Pancreas (tissue), 10 donors: ENCODE measurements at regions not wholly inside any gene's neighbourhood (a gene's known extent, or its start where the extent isn't known, plus 50 kb on each side); places are given as distances from the start of the nearest gene placed in this dataset.

Experiments used
- ATAC-seq, 4 donors: fragments of 200-7000 bp; cut with Tn5 transposase; one replicate each; pipeline versions ENCODE4 v1.8.0 to v1.9.1; 2020; ENCODE audit warnings: mild to moderate bottlenecking in 4 of 4, moderate library complexity in 4 of 4
- DNase-seq, 6 donors: peaks; one replicate each; pipeline ENCODE4 v3.0.0-alpha.2; 2020
- FAIRE-seq: peaks from 2 replicates; lab custom pipeline; 2012; peaks lifted over from hg19 to GRCh38; lab: Jason Lieb, UNC
- H3K27ac ChIP-seq, 4 donors: fragments of 200-600 bp; sonication (generic); 1 replicate in 3 of 4; 2 replicates in 1 of 4; pipeline versions ENCODE4 v1.5.0 to v1.8.0; 2020
- H3K27me3 ChIP-seq, 4 donors: fragments of 200-600 bp; one replicate each; pipeline ENCODE4 v1.8.0; 2021
- H3K36me3 ChIP-seq, 3 donors: fragments of 200-600 bp; sonication (generic) in 1 of 3; one replicate each; pipeline versions ENCODE4 v1.5.0 to v1.8.0; 2020 to 2021
- H3K4me1 ChIP-seq, 3 donors: fragments of 200-600 bp; one replicate each; pipeline ENCODE4 v1.8.0; 2021
- H3K4me3 ChIP-seq, 4 donors: fragments of 200-600 bp; sonication (generic) in 2 of 4; one replicate each; pipeline versions ENCODE4 v1.5.0 to v1.8.0; 2020 to 2021
- H3K9me3 ChIP-seq, 4 donors: fragments of 200-600 bp; one replicate each; pipeline ENCODE4 v1.8.0; 2021
- WGBS, 2 donors: extraction: QIAGEN DNeasy Blood & Tissue Kit; methylation state at CpG; one replicate each; pipeline ENCODE4 v1.1.7; 2013; 5-methylcytosine and 5-hydroxymethylcytosine counted together
- intact Hi-C, 3 donors: fragments of 100-400 bp; cut with DNase I; formaldehyde crosslinking; loops; one replicate each; pipeline versions ENCODE4 v1.11.1 to v1.14.2; 2022
- TF ChIP-seq, protein P1 (sequence below), 4 donors: fragments of 200-600 bp; sonication (generic) in 3 of 4; IDR thresholded peaks; one replicate each; pipeline versions ENCODE4 v1.5.0 to v1.8.0; 2021; ENCODE audit warnings: antibody characterized with exemption in 4 of 4
- donor health status: healthy with polysubstance abuse.
- donor health status: DM: no; HTN: no; CAD: no; lungs with moderate emphysema.
- donor health status: DM: no; HTN: no; CAD: no.
- donor health status: control.
- donor health status: control.
- donor health status: Bipolar disorder and iron deficiency.
- donor health status: DM: yes; HTN: yes; CAD: no.
- donor health status: DM: no; HTN: no; CAD: no.
- donor health status: DM: no; HTN: no; CAD: no.
- donor health status: DM: yes; HTN: yes; CAD: no.

DNA sequence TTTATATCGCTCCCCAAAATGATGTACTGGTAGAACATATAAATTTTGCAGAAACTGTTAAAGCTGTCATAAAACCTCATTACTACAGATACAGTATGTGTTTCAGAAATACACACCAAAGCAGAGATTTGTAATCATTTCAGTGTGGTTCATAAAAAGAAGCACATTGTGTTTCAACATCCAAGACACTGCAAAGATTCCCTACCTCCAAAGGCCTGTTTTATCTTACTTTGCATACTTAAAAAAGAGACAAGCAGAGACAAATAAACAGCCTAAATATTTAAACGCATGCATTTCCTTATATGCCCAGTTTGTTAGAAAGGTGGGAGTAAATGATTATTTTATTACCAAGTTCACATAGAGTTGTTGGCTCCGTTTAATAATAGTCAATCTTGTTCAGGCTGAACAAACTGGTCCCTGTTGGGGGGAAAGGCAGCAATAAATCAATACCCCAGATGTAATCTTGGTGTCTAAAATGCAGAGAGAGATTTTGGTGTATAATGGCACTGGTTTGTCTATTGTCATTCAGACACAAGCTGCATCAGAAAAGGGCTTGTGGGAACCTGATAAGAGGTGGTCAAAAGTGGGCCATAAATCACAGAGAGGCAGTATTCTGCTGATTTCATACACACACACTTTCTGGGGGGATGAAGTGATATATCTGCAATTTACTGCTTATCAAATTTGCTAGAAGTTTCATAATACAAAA lies 321.4 kb upstream of the ETAA1 start:
- TF ChIP-seq, protein P1, sequence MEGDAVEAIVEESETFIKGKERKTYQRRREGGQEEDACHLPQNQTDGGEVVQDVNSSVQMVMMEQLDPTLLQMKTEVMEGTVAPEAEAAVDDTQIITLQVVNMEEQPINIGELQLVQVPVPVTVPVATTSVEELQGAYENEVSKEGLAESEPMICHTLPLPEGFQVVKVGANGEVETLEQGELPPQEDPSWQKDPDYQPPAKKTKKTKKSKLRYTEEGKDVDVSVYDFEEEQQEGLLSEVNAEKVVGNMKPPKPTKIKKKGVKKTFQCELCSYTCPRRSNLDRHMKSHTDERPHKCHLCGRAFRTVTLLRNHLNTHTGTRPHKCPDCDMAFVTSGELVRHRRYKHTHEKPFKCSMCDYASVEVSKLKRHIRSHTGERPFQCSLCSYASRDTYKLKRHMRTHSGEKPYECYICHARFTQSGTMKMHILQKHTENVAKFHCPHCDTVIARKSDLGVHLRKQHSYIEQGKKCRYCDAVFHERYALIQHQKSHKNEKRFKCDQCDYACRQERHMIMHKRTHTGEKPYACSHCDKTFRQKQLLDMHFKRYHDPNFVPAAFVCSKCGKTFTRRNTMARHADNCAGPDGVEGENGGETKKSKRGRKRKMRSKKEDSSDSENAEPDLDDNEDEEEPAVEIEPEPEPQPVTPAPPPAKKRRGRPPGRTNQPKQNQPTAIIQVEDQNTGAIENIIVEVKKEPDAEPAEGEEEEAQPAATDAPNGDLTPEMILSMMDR (IDR thresholded peaks at IDR 0.05): no peak
- Histone ChIP-seq H3K27me3 (no peaks in the 10 kb centered on the region), H3K36me3 (no peaks in the 10 kb centered on the region), H3K4me3 (no peak overlapping the region), H3K4me1 (no peaks in the 10 kb centered on the region), H3K27ac (no peak overlapping the region), H3K9me3 (no peaks in the 10 kb centered on the region)
- intact Hi-C loops: no loop called here
- 73 to 79% methylated on average over 3 of the region's 3 CpGs for WGBS, 2 donors
- no peak for FAIRE-seq
- no peak for DNase-seq
- ATAC-seq: peak in 2 of 4 donors; percentile 63 to 70

DNA sequence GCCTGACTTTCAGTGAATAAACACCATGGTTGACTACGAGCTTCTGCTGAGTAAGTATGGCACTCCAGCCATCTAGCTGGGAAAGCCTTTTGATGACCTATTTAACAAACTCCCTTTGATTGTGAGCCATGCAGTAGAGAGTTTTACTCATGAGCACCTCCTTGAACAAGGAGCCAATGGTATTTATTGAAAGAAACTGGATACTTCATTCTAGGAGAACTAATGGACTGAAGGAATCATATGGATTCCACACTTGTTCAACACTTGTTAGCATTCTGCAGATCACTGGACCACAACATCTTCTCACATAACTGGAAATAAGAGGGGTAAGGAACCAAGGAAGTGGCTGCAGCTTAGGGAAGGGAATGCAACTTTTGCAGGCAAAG lies 320.9 kb upstream of the ETAA1 start:
- no peak overlapping the region for H3K27ac ChIP-seq
- TF ChIP-seq, protein P1 (IDR thresholded peaks at IDR 0.05): no peak
- intact Hi-C loops: no loop called here
- 53 to 65% methylated on average over 1 of the region's 1 CpG for WGBS, 2 donors
- DNase-seq (no peak), FAIRE-seq (no peak), ATAC-seq (no peak)
- H3K4me3 ChIP-seq: no peak overlapping the region
- no peaks in the 10 kb centered on the region for H3K36me3 ChIP-seq
- no peaks in the 10 kb centered on the region for H3K4me1 ChIP-seq
- H3K27me3 ChIP-seq: no peaks in the 10 kb centered on the region
- no peaks in the 10 kb centered on the region for H3K9me3 ChIP-seq

DNA sequence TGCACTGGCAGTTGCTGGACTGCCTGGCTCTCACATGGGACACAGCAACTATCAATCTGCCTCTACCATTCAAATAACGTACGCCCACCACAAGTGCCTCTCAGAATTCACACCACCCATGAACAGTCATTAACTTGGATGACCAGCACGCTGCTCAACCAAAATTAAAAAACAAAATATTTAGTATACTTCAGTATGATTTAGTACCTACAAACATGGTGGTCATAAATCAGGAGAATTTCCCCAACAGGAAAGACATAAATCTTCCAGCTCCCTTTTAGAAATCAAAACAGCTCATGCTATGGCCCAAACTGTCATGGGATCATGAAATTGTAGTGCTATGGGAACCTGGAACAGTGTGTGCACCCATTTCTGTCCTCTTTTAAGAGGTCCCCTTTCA lies 317.4 kb upstream of the ETAA1 start:
- TF ChIP-seq, protein P1 (IDR thresholded peaks at IDR 0.05): no peak
- Histone ChIP-seq H3K4me3 (no peak overlapping the region), H3K27ac (no peak overlapping the region), H3K9me3 (no peaks in the 10 kb centered on the region), H3K27me3 (no peaks in the 10 kb centered on the region), H3K4me1 (peaks cover 0 to 6% (median 0%) of the 10 kb centered on the region in 3 donors), H3K36me3 (no peaks in the 10 kb centered on the region)
- FAIRE-seq (no peak), ATAC-seq (no peak), DNase-seq (no peak)
- intact Hi-C loops: no loop called here
- WGBS, 2 donors: 63 to 84% methylated on average over 3 of the region's 3 CpGs

DNA sequence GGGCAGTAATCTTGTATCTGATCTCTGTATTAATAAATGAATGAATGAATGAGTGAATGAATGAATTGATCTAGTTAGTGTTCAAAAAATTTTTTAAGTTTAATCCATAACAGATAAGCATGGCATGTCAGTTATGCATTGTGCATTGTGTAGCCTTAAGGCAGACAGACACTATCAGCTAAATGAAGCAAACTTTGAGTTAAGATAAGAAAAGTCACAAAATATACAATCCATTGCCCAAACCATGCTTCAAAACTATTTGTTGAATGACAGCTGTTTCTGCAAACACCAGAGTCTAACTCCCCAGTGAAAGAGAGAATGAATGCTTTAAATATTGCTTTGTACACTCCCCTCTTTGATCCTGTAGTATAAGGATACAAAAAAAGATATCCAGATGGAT lies 314.3 kb upstream of the ETAA1 start:
- no peaks in the 10 kb centered on the region for H3K27me3 ChIP-seq
- H3K4me1 ChIP-seq: peaks cover 0 to 6% (median 0%) of the 10 kb centered on the region in 3 donors
- no peak overlapping the region for H3K4me3 ChIP-seq
- DNase-seq (no peak), FAIRE-seq (no peak), ATAC-seq (peak in 1 of 4 donors; percentile 12)
- H3K27ac ChIP-seq: no peak overlapping the region
- intact Hi-C loops: no loop called here
- no peaks in the 10 kb centered on the region for H3K9me3 ChIP-seq
- no peaks in the 10 kb centered on the region for H3K36me3 ChIP-seq
- TF ChIP-seq, protein P1 (IDR thresholded peaks at IDR 0.05): no peak

DNA sequence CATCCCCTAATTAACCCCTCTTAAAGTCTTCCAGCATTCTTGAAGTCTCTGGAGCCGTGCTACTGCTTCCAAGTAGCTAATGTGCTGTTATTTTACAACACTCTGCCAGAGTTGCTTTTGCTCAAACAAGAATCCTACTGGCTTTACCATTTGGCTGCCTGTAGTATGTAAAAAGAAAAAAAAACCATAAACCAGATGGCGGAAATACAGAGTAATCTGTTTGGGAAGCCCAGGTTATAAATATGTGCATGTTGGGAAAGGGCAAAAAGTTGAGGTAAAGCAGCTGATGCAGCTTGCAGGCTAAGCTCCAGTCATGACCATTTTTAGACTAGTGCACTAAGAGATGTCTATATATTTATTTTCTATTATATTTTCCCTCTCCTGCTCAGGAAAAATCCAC lies 313.2 kb upstream of the ETAA1 start:
- Histone ChIP-seq H3K27ac (no peak overlapping the region), H3K36me3 (no peaks in the 10 kb centered on the region), H3K27me3 (no peaks in the 10 kb centered on the region), H3K4me1 (peaks cover 0 to 6% (median 0%) of the 10 kb centered on the region in 3 donors), H3K4me3 (no peak overlapping the region), H3K9me3 (no peaks in the 10 kb centered on the region)
- FAIRE-seq (no peak), DNase-seq (no peak), ATAC-seq (peak in 1 of 4 donors; percentile 21)
- TF ChIP-seq, protein P1 (IDR thresholded peaks at IDR 0.05): no peak
- intact Hi-C loops: no loop called here
- 89 to 92% methylated on average over 2 of the region's 2 CpGs for WGBS, 2 donors
